ENCODE measurements at regions not wholly inside any gene's neighbourhood (a gene's known extent, or its start where the extent isn't known, plus 50 kb on each side); places are given as distances from the start of the nearest gene placed in this dataset.

- no peak overlapping the region for H3K4me3 ChIP-seq (ENCODE audit: extremely low read depth in 1 of 4, insufficient read depth in 2 of 4, low read depth in 3 of 4, low read length in 4 of 4)
- H3K9me3 ChIP-seq (ENCODE audit: insufficient read depth in 2 of 2, low read depth in 1 of 2, low read length in 1 of 2): no peaks in the 10 kb centered on the region
- no peak overlapping the region for H2BK15ac ChIP-seq (ENCODE audit: low read length)
- H3K56ac ChIP-seq (replicated peaks; ENCODE audit: insufficient read length, low read depth, low read length): no peak overlapping the region
- H3K23ac ChIP-seq (ENCODE audit: insufficient read length): no peak overlapping the region
- no peak overlapping the region for H3K9ac ChIP-seq (replicated peaks in 1 of 4; ENCODE audit: extremely low read depth in 1 of 4, low read depth in 3 of 4, low read length in 3 of 4)
- no peak overlapping the region for H2BK5ac ChIP-seq (ENCODE audit: low read depth, low read length)
- DNase-seq (ENCODE audit: low read depth in 1 of 2, low spot score in 2 of 2) (no peak), FAIRE-seq (no peak)
- no peak overlapping the region for H2BK20ac ChIP-seq (ENCODE audit: low read length)
- CTCF ChIA-PET (ENCODE audit: partially characterized antibody): interaction anchor here (2.2 kb wide), 1 partner anchor 12 kb away, joined by 4 read pairs; no protein-coding TSS in a partner anchor
- no peak overlapping the region for H4K5ac ChIP-seq (ENCODE audit: insufficient read length, low read depth, low read length)
- H3K14ac ChIP-seq (ENCODE audit: insufficient read length): no peak overlapping the region
- POLR2A ChIA-PET (ENCODE audit: partially characterized antibody): no interaction called here
- H2AK5ac ChIP-seq (ENCODE audit: low read depth, low read length): no peak overlapping the region
- H2AFZ ChIP-seq (ENCODE audit: low read length): no peak overlapping the region
- no peaks in the 10 kb centered on the region for H3K36me3 ChIP-seq (ENCODE audit: control insufficient read depth in 2 of 4, insufficient read depth in 4 of 4, low read length in 3 of 4)
- no peak overlapping the region for H3K18ac ChIP-seq (ENCODE audit: extremely low read depth, low read length)
- H3K4me2 ChIP-seq (ENCODE audit: insufficient read depth in 1 of 2, low read depth in 2 of 2, low read length in 2 of 2): no peak overlapping the region
- H3K79me2 ChIP-seq (ENCODE audit: control insufficient read depth in 1 of 2, insufficient read depth in 2 of 2, low read length in 2 of 2): no peaks in the 10 kb centered on the region
- no peak overlapping the region for H3K27ac ChIP-seq (ENCODE audit: low read depth, low read length)
- no peaks in the 10 kb centered on the region for H3K79me1 ChIP-seq (ENCODE audit: low read depth, low read length)
- no peak overlapping the region for H2BK12ac ChIP-seq (ENCODE audit: low read depth, low read length)
- no peaks in the 10 kb centered on the region for H3K23me2 ChIP-seq (ENCODE audit: low read depth, low read length)
- H3K4ac ChIP-seq (replicated peaks; ENCODE audit: insufficient read length, low read depth, low read length): no peak overlapping the region
- no peaks in the 10 kb centered on the region for H4K20me1 ChIP-seq (replicated peaks in 1 of 2; ENCODE audit: control insufficient read depth in 1 of 2, insufficient read depth in 2 of 2, low read length in 2 of 2)
- no peak overlapping the region for H2BK120ac ChIP-seq (replicated peaks; ENCODE audit: low read depth, low read length)
- H3K27me3 ChIP-seq (replicated peaks in 1 of 4; ENCODE audit: control insufficient read depth in 3 of 4, extremely low read depth in 1 of 4, insufficient read depth in 3 of 4, low read length in 3 of 4): no peaks in the 10 kb centered on the region
- no peaks in the 10 kb centered on the region for H3K4me1 ChIP-seq (replicated peaks in 1 of 4; ENCODE audit: control insufficient read depth in 3 of 4, insufficient read depth in 4 of 4, low read length in 3 of 4)
- H4K91ac ChIP-seq (replicated peaks; ENCODE audit: insufficient read length, low read length): no peak overlapping the region
- 87% methylated on average over 7 of the region's 7 CpGs; no CpG with 5 or more reads in 1 of the 2 experiments for WGBS, 2 experiments (ENCODE audit: extremely low coverage in 1 of 2, insufficient coverage in 1 of 2, insufficient read length in 1 of 2, insufficient replicate concordance in 2 of 2, low coverage in 1 of 2, low lambda C conversion rate in 2 of 2, missing lambda C conversion rate in 1 of 2)
- no peak overlapping the region for H4K8ac ChIP-seq (ENCODE audit: extremely low read depth, insufficient read depth, low read length)
- TF ChIP-seq NANOG (IDR thresholded peaks at IDR 0.05; ENCODE audit: insufficient read depth, low read depth, low read length, poor library complexity, severe bottlenecking) (no peak), HDAC2 (IDR thresholded peaks at IDR 0.05; ENCODE audit: borderline replicate concordance in 1 of 2, low read depth in 2 of 2, low read length in 2 of 2) (no peak), MAX (IDR thresholded peaks at IDR 0.05) (no peak), PHF8 (conservative IDR thresholded peaks at IDR 0.05; ENCODE audit: low read depth, low read length) (no peak), BRCA1 (IDR thresholded peaks at IDR 0.05; ENCODE audit: low read depth, low read length) (no peak), RFX5 (IDR thresholded peaks at IDR 0.05; ENCODE audit: borderline replicate concordance, low read depth, low read length) (no peak), SIX5 (IDR thresholded peaks at IDR 0.05; ENCODE audit: low read depth, low read length) (no peak), JUND (IDR thresholded peaks at IDR 0.05; ENCODE audit: low read length) (no peak), RBBP5 (IDR thresholded peaks at IDR 0.05; ENCODE audit: borderline replicate concordance, low read depth, low read length) (no peak), SIRT6 (IDR thresholded peaks at IDR 0.05; ENCODE audit: low read length) (no peak), MAFK (IDR thresholded peaks at IDR 0.05; ENCODE audit: low read depth, low read length) (no peak)
Observed at GRCh38 chr5:123269851-123270250, 153.4 kb downstream of the CEP120 start.
